ENCODE measurements at regions not wholly inside any gene's neighbourhood (a gene's known extent, or its start where the extent isn't known, plus 50 kb on each side); places are given as distances from the start of the nearest gene placed in this dataset.

DNA sequence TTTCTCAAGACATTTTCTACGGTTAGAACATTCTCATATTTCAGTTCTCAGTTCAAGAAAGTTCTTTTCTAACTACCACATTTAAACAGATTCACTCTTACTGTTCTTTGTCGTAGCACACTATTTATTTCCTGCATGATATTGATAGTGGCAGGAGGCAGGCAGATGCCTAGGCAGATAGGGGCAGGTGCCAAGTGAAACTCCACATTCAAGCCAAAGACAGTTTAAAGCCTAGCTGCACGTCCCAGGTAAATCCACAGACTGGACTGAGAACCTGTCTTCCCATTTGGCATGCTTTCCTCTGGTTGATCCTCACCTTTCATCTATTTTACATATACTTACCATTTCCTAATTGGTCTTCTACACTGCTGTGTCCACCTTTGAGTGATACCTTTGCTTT lies 359.3 kb downstream of the TMX3 start:
- TF ChIP-seq CHD1 (IDR thresholded peaks at IDR 0.05; ENCODE audit: low read depth, low read length) (no peak), BCL11A (IDR thresholded peaks at IDR 0.05; ENCODE audit: low read depth in 2 of 2, low read length in 2 of 2) (no peak), POLR2A (IDR thresholded peaks at IDR 0.05; ENCODE audit: control extremely low read depth in 1 of 2, low read depth in 2 of 2, low read length in 2 of 2) (no peak), SP1 (IDR thresholded peaks at IDR 0.05; ENCODE audit: low read depth, low read length) (no peak)
- TF ChIP-seq, protein P1, sequence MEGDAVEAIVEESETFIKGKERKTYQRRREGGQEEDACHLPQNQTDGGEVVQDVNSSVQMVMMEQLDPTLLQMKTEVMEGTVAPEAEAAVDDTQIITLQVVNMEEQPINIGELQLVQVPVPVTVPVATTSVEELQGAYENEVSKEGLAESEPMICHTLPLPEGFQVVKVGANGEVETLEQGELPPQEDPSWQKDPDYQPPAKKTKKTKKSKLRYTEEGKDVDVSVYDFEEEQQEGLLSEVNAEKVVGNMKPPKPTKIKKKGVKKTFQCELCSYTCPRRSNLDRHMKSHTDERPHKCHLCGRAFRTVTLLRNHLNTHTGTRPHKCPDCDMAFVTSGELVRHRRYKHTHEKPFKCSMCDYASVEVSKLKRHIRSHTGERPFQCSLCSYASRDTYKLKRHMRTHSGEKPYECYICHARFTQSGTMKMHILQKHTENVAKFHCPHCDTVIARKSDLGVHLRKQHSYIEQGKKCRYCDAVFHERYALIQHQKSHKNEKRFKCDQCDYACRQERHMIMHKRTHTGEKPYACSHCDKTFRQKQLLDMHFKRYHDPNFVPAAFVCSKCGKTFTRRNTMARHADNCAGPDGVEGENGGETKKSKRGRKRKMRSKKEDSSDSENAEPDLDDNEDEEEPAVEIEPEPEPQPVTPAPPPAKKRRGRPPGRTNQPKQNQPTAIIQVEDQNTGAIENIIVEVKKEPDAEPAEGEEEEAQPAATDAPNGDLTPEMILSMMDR (IDR thresholded peaks at IDR 0.05; ENCODE audit: control extremely low read depth in 1 of 3, insufficient read depth in 1 of 3, low read depth in 1 of 3, low read length in 3 of 3) = no peak
